Stimulated activated naive CD8-positive, alpha-beta T cell treated with anti-CD3 and anti-CD28 coated beads, Interleukin-15, amount 100 ng/mL, for 72 hours (primary cell): ENCODE measurements at regions not wholly inside any gene's neighbourhood (a gene's known extent, or its start where the extent isn't known, plus 50 kb on each side); places are given as distances from the start of the nearest gene placed in this dataset.
"Not testable (repeated sequence)": the region's sequence is repeated elsewhere in the genome, so short reads cannot be mapped to it uniquely, and the experiment has no call there.

Experiments
- ATAC-seq: fragments of 150-1000 bp; cut with Tn5 transposase; 2 replicates; pipeline ENCODE4 v1.10.0; 2021; ENCODE audit warnings: mild to moderate bottlenecking, moderate library complexity
- DNase-seq, 2 donors: peaks; one replicate each; pipeline ENCODE4 v3.0.0; 2021 to 2022
- H3K27ac Mint-ChIP-seq, 2 donors: one replicate each; pipeline ENCODE4 v1.8.0; 2022; ENCODE audit warnings: mild to moderate bottlenecking in 2 of 2, mixed read lengths in 2 of 2, moderate library complexity in 2 of 2
- H3K27me3 Mint-ChIP-seq: one replicate; pipeline ENCODE4 v1.8.0; 2022; ENCODE audit warnings: mixed read lengths
- H3K4me1 Mint-ChIP-seq: one replicate; pipeline ENCODE4 v1.8.0; 2022; ENCODE audit warnings: mild to moderate bottlenecking, mixed read lengths
- H3K4me3 Mint-ChIP-seq, 2 donors: one replicate each; pipeline ENCODE4 v1.8.0; 2022; ENCODE audit warnings: mild to moderate bottlenecking in 2 of 2, mixed read lengths in 2 of 2, moderate library complexity in 1 of 2
- H3K9me3 Mint-ChIP-seq, 2 donors: one replicate each; pipeline ENCODE4 v1.8.0; 2022; ENCODE audit warnings: mixed read lengths in 2 of 2

DNA sequence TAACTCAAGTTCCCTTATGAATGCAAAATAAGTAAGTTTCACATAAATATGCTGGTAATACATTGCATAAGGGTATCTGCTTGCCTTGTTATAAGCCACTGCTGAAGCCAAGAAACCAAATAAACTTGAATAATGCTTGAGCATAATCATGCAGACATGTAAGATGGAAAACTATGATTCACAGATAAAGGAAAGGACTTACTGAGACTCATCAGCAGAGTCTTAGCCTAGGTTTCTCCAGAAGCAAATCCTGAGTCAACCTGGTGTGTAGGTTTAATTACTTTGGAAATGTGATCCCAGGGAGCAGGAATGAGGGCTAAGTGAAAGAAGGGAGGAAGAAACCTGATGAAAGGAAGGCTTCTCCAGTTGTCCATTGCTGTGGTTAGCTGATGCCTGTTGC lies 107.7 kb upstream of the BTG1 start:
- H3K4me1 Mint-ChIP-seq, result peaks cover 17% of the 10 kb centered on the region
- no peak overlapping the region for H3K4me3 Mint-ChIP-seq
- peaks cover 3 to 28% of the 10 kb centered on the region in 2 donors for H3K9me3 Mint-ChIP-seq
- no peak for DNase-seq
- no peak overlapping the region for H3K27ac Mint-ChIP-seq
- ATAC-seq, result no peak
- no peaks in the 10 kb centered on the region for H3K27me3 Mint-ChIP-seq

GRCh38 chr12:92248977-92249376 lies 103.3 kb upstream of the BTG1 start:
- H3K27me3 Mint-ChIP-seq, result no peaks in the 10 kb centered on the region
- peaks cover 0 to 15% of the 10 kb centered on the region in 2 donors for H3K9me3 Mint-ChIP-seq
- DNase-seq, result no peak
- no peak for ATAC-seq
- H3K4me1 Mint-ChIP-seq, result peaks cover 15% of the 10 kb centered on the region
- H3K27ac Mint-ChIP-seq, result no peak overlapping the region
- H3K4me3 Mint-ChIP-seq, result no peak overlapping the region

GRCh38 chr12:92244036-92244435 lies 98.4 kb upstream of the BTG1 start:
- H3K9me3 Mint-ChIP-seq, result no peaks in the 10 kb centered on the region
- no peaks in the 10 kb centered on the region for H3K27me3 Mint-ChIP-seq
- no peak overlapping the region for H3K27ac Mint-ChIP-seq
- DNase-seq (no peak), ATAC-seq (no peak)
- H3K4me3 Mint-ChIP-seq, result no peak overlapping the region
- H3K4me1 Mint-ChIP-seq, result peaks cover 12% of the 10 kb centered on the region

DNA sequence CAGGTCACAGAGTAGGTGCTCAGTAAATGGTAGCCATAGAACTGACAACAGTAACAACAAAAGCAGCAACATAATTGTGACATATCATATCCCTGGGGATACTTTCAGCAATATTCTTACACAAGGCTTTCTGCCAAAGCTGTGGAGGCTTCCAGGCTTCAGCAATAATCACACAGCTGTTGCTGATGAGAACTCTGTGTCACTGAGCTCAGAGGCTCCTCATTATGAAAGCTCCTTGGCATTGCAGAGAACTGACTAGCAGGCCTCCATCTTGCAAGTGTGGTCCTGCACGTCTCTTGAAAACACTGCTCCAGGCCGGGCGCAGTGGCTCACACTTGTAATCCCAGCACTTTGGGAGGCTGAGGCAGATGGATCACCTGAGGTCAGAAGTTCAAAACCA lies 97.3 kb upstream of the BTG1 start:
- no peak overlapping the region for H3K27ac Mint-ChIP-seq
- H3K27me3 Mint-ChIP-seq, result no peaks in the 10 kb centered on the region
- peaks cover 12% of the 10 kb centered on the region for H3K4me1 Mint-ChIP-seq
- H3K9me3 Mint-ChIP-seq, result no peaks in the 10 kb centered on the region
- ATAC-seq, result no peak
- DNase-seq, result no peak
- H3K4me3 Mint-ChIP-seq, result no peak overlapping the region

GRCh38 chr12:92237762-92238523 lies 92.3 kb upstream of the BTG1 start:
- H3K27ac Mint-ChIP-seq, result no peak overlapping the region
- no peak for ATAC-seq

GRCh38 chr12:92237262-92237661 lies 91.6 kb upstream of the BTG1 start:
- Mint-ChIP-seq H3K4me3 (no peak overlapping the region), H3K27ac (no peak overlapping the region), H3K9me3 (no peaks in the 10 kb centered on the region), H3K27me3 (no peaks in the 10 kb centered on the region), H3K4me1 (peaks cover 14% of the 10 kb centered on the region)
- ATAC-seq, result no peak
- no peak for DNase-seq

More at GRCh38 chr12:92237762-92238523, 92.3 kb upstream of the BTG1 start:
- no peak for DNase-seq
- Mint-ChIP-seq H3K27me3 (no peaks in the 10 kb centered on the region), H3K9me3 (no peaks in the 10 kb centered on the region), H3K4me3 (no peak overlapping the region), H3K4me1 (peaks cover 12% of the 10 kb centered on the region)

GRCh38 chr12:92235703-92236472 lies 90.2 kb upstream of the BTG1 start:
- Mint-ChIP-seq H3K27ac (peak overlapping the region in 1 of 2 donors; percentile 59), H3K4me1 (peaks cover 14% of the 10 kb centered on the region), H3K27me3 (no peaks in the 10 kb centered on the region), H3K4me3 (no peak overlapping the region), H3K9me3 (no peaks in the 10 kb centered on the region)
- no peak for DNase-seq
- no peak for ATAC-seq

GRCh38 chr12:92234533-92234932 lies 88.9 kb upstream of the BTG1 start:
- Mint-ChIP-seq H3K27me3 (no peaks in the 10 kb centered on the region), H3K27ac (peak overlapping the region; percentile 95 to 99), H3K4me3 (peak overlapping the region in 1 of 2 donors; percentile 57), H3K9me3 (no peaks in the 10 kb centered on the region), H3K4me1 (peaks cover 14% of the 10 kb centered on the region)
- DNase-seq, result peak in 1 of 2 donors; percentile 19
- ATAC-seq, result peak; percentile 70

DNA sequence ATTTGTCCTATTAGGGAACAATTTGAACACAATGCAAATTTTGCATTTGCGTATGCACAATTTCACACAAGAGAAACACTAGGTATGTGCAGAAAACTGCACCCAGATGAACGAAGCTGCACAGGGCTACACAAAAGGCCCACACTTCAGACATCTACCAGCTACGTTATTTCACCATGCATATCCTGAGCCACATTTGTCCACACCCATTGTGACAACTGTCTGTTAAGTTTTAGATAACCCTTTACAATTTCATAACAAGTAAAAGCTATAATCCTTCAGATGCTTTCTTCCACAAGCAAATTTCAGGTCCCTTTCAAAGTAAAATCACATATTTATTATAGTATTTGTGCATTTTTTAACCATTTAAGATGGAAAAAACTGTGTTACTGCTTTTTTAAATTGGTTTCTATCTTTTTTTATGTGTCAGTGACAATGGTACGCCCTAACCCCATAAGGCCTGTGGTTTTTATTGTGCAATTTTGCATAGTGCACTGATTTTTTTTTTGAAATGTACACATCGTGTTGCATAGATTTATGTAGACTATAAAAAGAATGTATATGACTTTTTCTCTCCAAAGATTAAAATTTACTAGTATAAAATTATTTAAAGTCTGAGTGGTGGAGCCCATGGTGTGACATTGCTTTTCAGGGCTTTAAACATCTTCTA lies 87.8 kb upstream of the BTG1 start:
- no peak overlapping the region for H3K27ac Mint-ChIP-seq
- no peaks in the 10 kb centered on the region for H3K9me3 Mint-ChIP-seq
- DNase-seq (no peak), ATAC-seq (no peak)
- H3K27me3 Mint-ChIP-seq, result no peaks in the 10 kb centered on the region
- peaks cover 14% of the 10 kb centered on the region for H3K4me1 Mint-ChIP-seq
- no peak overlapping the region for H3K4me3 Mint-ChIP-seq

DNA sequence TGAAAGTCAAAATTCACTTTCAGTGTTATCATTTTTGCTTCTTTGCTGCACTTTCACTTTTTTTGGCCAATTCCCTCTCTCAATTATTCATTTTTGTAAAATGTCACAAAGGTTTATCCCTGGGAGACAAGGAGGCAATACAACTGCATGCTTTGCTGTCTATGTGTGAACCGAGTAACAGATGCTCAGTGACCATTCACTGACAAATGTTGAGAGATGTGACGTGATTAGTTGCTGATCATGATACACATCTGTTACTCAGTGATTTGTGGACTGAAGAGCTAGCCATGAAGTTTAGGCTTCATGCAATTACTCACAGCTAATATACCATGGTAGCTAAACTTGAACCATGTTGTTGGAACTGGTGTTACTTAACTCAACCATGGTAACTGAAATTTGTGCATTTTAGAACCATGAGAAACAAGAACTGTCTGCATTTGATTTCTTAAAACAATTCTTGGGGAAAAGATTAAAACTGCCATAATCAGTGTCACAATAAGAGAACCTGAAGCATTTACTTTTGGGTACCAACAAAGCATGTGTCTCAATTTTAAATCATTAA lies 86.8 kb upstream of the BTG1 start:
- not testable (repeated sequence) for DNase-seq, H3K4me3 Mint-ChIP-seq, ATAC-seq, H3K27ac Mint-ChIP-seq, H3K9me3 Mint-ChIP-seq, H3K27me3 Mint-ChIP-seq
- H3K4me1 Mint-ChIP-seq, result peaks cover 14% of the 10 kb centered on the region

GRCh38 chr12:92231945-92232344 lies 86.3 kb upstream of the BTG1 start:
- ATAC-seq, H3K27ac Mint-ChIP-seq, H3K9me3 Mint-ChIP-seq, H3K27me3 Mint-ChIP-seq, H3K4me3 Mint-ChIP-seq, DNase-seq: not testable (repeated sequence)
- H3K4me1 Mint-ChIP-seq, result peaks cover 14% of the 10 kb centered on the region

- H3K4me3 Mint-ChIP-seq, H3K9me3 Mint-ChIP-seq, DNase-seq, ATAC-seq, H3K27ac Mint-ChIP-seq, H3K27me3 Mint-ChIP-seq: not testable (repeated sequence)
- peaks cover 14% of the 10 kb centered on the region for H3K4me1 Mint-ChIP-seq
Observed at GRCh38 chr12:92231532-92231931, 85.9 kb upstream of the BTG1 start.

- ATAC-seq, result no peak
- DNase-seq, result no peak
- H3K9me3 Mint-ChIP-seq, result peaks cover 0 to 3% of the 10 kb centered on the region in 2 donors
- H3K27me3 Mint-ChIP-seq, result no peaks in the 10 kb centered on the region
- H3K4me1 Mint-ChIP-seq, result peaks cover 12% of the 10 kb centered on the region
- no peak overlapping the region for H3K4me3 Mint-ChIP-seq
- H3K27ac Mint-ChIP-seq, result no peak overlapping the region
Observed at GRCh38 chr12:92229381-92229780, 83.7 kb upstream of the BTG1 start.

DNA sequence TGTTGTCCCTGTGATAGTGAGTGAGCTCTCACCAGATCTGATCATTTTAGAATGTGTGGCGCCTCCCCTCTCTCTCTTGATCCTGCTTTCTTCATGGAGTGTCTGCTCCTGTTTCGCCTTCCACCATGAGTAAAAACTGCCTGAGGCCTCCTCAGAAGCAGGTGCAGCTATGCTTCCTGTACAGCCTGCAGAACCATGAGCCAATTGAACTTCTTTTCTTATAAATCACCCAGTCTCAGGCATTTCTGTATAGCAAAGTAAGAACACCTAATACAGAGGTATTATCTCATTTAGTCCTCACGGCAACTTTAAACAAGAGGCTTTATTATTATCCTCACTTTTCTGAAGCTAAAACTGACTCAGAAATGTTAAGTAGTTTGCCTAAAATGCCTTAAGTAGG lies 81.3 kb upstream of the BTG1 start:
- no peak for DNase-seq
- Mint-ChIP-seq H3K4me1 (peaks cover 7% of the 10 kb centered on the region), H3K4me3 (no peak overlapping the region), H3K9me3 (peaks cover 0 to 3% of the 10 kb centered on the region in 2 donors), H3K27ac (no peak overlapping the region), H3K27me3 (no peaks in the 10 kb centered on the region)
- ATAC-seq, result no peak

GRCh38 chr12:92226071-92226661 lies 80.5 kb upstream of the BTG1 start:
- no peak for DNase-seq
- Mint-ChIP-seq H3K4me1 (peaks cover 7% of the 10 kb centered on the region), H3K27me3 (no peaks in the 10 kb centered on the region), H3K4me3 (no peak overlapping the region), H3K9me3 (peaks cover 0 to 3% of the 10 kb centered on the region in 2 donors), H3K27ac (no peak overlapping the region)
- no peak for ATAC-seq
